Middle frontal gyrus (tissue), 1 donor: ENCODE measurements at regions not wholly inside any gene's neighbourhood (a gene's known extent, or its start where the extent isn't known, plus 50 kb on each side); places are given as distances from the start of the nearest gene placed in this dataset.
"Not testable (repeated sequence)": the region's sequence is repeated elsewhere in the genome, so short reads cannot be mapped to it uniquely, and the experiment has no call there.

Experiments used
- DNase-seq: peaks from one replicate; pipeline ENCODE4 v3.0.0-alpha.2; 2015; ENCODE audit warnings: low spot score; ENCODE audit errors: extremely low spot score

GRCh38 chr9:80496901-80497556 lies 925.3 kb downstream of the TLE4 start:
- DNase-seq = no peak

GRCh38 chr9:80493258-80493657 lies 921.5 kb downstream of the TLE4 start:
- DNase-seq = no peak

GRCh38 chr9:80492221-80492620 lies 920.5 kb downstream of the TLE4 start:
- no peak for DNase-seq

GRCh38 chr9:80491086-80491696 lies 919.4 kb downstream of the TLE4 start:
- DNase-seq = no peak

GRCh38 chr9:80489329-80489728 lies 917.6 kb downstream of the TLE4 start:
- no peak for DNase-seq

- no peak for DNase-seq
Measured at GRCh38 chr9:80485420-80486250, 913.9 kb downstream of the TLE4 start.

GRCh38 chr9:80482251-80482650 lies 910.5 kb downstream of the TLE4 start:
- not testable (repeated sequence) for DNase-seq

- no peak for DNase-seq
Measured at GRCh38 chr9:80467632-80468031, 895.9 kb downstream of the TLE4 start.

DNA sequence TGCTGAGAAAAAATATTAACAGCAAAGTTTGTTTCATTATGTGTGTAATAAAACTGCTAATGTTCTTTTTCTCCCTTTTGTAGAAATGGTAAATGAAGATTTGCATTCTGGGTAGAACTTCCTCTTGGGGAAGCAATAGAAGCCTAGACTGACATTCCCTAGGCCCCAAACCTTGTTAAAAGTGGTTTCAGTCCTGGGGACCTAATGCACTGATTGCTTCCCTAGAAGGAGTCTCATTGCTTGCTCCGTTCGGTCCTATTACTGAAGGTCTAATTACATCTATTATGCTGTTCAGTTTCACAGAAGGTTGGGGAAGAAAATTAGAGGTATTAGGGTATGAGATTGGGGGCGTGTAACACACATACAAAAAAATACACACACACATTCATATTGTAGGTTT lies 893.8 kb downstream of the TLE4 start:
- no peak for DNase-seq

- no peak for DNase-seq
Measured at GRCh38 chr9:80449513-80449912, 877.7 kb downstream of the TLE4 start.

- DNase-seq = no peak
Measured at GRCh38 chr9:80448996-80449395, 877.2 kb downstream of the TLE4 start.

- no peak for DNase-seq
Measured at GRCh38 chr9:80447876-80448275, 876.1 kb downstream of the TLE4 start.

DNA sequence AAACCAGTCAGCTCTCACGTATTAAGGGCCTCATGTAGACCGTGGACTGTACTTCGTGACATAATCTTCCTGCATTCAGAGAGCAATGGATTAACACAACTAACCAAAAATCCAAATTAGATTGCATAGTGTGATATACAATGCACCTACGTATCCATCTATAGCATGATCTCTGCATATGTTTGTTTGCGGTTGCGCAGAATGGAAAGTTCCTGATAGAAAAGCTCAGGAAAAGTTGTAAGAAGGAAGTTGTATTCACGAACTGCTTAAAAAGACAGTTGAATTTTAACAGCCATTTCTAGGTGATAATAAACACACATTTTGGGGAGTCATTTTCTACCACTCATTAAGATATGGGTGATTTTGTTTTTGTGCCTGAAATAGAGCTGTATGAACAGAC lies 869.0 kb downstream of the TLE4 start:
- DNase-seq = no peak

GRCh38 chr9:80437825-80438224 lies 866.1 kb downstream of the TLE4 start:
- no peak for DNase-seq

DNA sequence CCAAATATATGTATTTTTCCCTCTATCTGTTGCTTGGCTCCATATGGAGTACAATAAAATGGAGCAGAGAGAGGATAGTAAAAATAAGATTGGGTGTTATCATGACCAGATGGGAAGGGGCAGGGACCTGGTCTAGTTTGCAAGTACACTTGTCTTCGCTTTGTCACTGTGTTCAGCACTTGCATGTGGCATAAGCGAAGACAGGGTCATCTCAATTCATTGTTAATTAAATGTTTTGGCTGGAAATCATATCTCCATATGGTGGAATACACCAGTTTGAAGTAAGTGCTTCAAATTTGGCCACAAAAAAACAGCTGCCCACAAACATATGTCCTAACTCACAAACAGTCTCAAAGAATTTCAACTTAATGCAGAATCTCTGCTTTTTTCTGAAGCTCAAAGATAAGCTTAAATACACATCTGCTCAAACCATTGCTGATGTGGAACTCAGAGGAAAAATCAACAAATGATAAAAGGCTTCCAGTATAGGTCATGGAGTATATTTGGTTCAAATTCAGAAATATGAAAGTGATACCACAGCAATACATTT lies 865.4 kb downstream of the TLE4 start:
- no peak for DNase-seq

- no peak for DNase-seq
Measured at GRCh38 chr9:80435591-80435990, 863.8 kb downstream of the TLE4 start.

GRCh38 chr9:80426992-80427391 lies 855.2 kb downstream of the TLE4 start:
- DNase-seq = no peak

DNA sequence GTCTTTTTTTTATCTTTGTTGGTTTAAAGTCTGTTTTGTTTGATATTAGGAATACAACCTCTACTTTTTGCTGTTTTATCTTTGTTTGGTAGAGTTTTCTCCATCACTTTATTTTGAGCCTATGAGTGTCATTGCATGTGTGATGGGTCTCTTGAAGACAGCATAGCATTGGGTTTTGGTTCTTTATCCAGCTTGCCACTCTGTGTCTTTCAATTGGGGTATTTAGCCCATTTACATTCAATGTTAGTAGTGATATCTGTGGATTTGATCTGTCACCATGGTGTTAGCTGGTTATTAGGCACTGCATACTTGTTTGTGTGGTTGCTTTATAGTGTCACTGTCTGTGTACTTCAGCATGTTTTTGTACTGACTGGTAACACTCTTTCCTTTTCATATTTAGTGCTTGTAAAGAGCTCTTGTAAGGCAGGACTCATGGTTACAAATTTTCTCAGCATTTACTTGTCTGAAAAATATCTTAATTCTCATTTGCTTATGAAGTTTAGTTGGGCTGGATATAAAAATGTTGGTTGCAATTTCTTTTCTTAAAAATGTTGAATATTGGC lies 845.5 kb downstream of the TLE4 start:
- DNase-seq = no peak

GRCh38 chr9:80410106-80410505 lies 838.3 kb downstream of the TLE4 start:
- no peak for DNase-seq

GRCh38 chr9:80407220-80407619 lies 835.5 kb downstream of the TLE4 start:
- no peak for DNase-seq

DNA sequence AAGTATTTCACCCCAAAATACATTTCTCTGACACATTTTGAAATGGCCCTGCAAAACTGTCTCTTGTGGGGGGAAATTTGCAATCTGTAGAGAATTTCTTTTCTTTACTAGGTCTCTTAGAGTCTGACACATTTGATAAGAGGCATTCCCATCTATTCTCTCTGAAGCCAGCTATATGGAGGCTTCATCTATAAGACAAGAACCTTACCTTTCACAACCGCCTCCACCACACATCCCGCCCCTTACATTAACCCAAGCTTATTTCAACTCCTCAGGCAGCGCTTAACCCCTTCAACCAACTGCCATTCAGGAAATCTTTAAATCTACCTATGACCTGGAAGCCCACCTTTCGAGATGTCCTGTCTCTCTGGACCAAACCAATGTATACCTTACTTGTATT lies 829.5 kb downstream of the TLE4 start:
- DNase-seq = no peak
